Activated B cell treated with CpG ODN at 0.5 μM for 24 hours (primary cell): ENCODE measurements at regions not wholly inside any gene's neighbourhood (a gene's known extent, or its start where the extent isn't known, plus 50 kb on each side); places are given as distances from the start of the nearest gene placed in this dataset.

Experiments used
- ATAC-seq: fragments of 200-7000 bp; cut with Tn5 transposase; one replicate; pipeline ENCODE4 v1.10.0; 2021; ENCODE audit warnings: low read depth, mild to moderate bottlenecking, moderate library complexity
- CTCF ChIA-PET: fragments of 350-600 bp; sonication (Branson Sonifier 250); formaldehyde crosslinking; loops from one replicate; lab custom pipeline; 2021; ENCODE audit warnings: antibody characterized with exemption; lab: Charles Lee
- POLR2A ChIA-PET: fragments of 350-600 bp; sonication (Branson Sonifier 250); formaldehyde crosslinking; loops from one replicate; lab custom pipeline; 2021; ENCODE audit warnings: antibody characterized with exemption; lab: Charles Lee
- DNase-seq: peaks from one replicate; pipeline ENCODE4 v3.0.0; 2022
- H3K27ac Mint-ChIP-seq: one replicate; pipeline ENCODE4 v1.8.0; 2020; ENCODE audit warnings: mixed read lengths
- H3K27me3 Mint-ChIP-seq: one replicate; pipeline ENCODE4 v1.8.0; 2021; ENCODE audit warnings: mixed read lengths
- H3K36me3 Mint-ChIP-seq: one replicate; pipeline ENCODE4 v1.8.0; 2021; ENCODE audit warnings: low read depth, mixed read lengths
- H3K4me1 Mint-ChIP-seq: one replicate; pipeline ENCODE4 v1.8.0; 2021; ENCODE audit warnings: mixed read lengths
- H3K4me3 Mint-ChIP-seq: one replicate; pipeline ENCODE4 v1.8.0; 2020; ENCODE audit warnings: mild to moderate bottlenecking, mixed read lengths
- H3K9me3 Mint-ChIP-seq: one replicate; pipeline ENCODE4 v1.8.0; 2020; ENCODE audit warnings: mixed read lengths
- intact Hi-C: fragments of 100-400 bp; cut with micrococcal nuclease; formaldehyde crosslinking; loops from one replicate; pipeline ENCODE4 v1.15.1; 2024
- TF ChIP-seq, protein P1 (sequence below): fragments of 200-600 bp; IDR thresholded peaks from one replicate; pipeline ENCODE4 v1.8.0; 2022; ENCODE audit warnings: antibody characterized with exemption, mild to moderate bottlenecking

DNA sequence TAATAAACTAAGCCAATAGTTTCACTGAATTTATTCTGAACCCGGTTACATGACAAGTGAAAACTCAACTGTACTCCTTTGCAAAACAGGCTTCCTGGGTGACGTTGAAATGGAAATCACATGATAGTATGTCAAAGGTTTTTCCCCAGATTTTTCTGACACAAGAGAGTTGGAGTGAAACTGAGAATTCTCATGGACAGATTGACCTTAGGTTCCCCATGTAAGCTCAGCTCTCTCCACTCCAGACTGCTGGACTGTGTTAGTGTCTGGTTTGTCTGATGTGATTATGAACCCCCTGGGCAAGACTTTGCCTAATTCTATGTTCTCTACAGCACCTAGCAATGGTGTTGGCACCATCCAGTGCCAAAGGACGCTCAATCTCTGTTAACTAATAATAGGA lies 219.7 kb upstream of the COL8A1 start:
- POLR2A ChIA-PET: no interaction called here
- Mint-ChIP-seq H3K4me3 (no peak overlapping the region), H3K9me3 (peaks cover 2% of the 10 kb centered on the region), H3K4me1 (no peaks in the 10 kb centered on the region), H3K36me3 (no peaks in the 10 kb centered on the region), H3K27me3 (no peaks in the 10 kb centered on the region), H3K27ac (no peak overlapping the region)
- CTCF ChIA-PET: no interaction called here
- DNase-seq (no peak), ATAC-seq (no peak)
- intact Hi-C loops: no loop called here
- TF ChIP-seq, protein P1, sequence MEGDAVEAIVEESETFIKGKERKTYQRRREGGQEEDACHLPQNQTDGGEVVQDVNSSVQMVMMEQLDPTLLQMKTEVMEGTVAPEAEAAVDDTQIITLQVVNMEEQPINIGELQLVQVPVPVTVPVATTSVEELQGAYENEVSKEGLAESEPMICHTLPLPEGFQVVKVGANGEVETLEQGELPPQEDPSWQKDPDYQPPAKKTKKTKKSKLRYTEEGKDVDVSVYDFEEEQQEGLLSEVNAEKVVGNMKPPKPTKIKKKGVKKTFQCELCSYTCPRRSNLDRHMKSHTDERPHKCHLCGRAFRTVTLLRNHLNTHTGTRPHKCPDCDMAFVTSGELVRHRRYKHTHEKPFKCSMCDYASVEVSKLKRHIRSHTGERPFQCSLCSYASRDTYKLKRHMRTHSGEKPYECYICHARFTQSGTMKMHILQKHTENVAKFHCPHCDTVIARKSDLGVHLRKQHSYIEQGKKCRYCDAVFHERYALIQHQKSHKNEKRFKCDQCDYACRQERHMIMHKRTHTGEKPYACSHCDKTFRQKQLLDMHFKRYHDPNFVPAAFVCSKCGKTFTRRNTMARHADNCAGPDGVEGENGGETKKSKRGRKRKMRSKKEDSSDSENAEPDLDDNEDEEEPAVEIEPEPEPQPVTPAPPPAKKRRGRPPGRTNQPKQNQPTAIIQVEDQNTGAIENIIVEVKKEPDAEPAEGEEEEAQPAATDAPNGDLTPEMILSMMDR: no peak

DNA sequence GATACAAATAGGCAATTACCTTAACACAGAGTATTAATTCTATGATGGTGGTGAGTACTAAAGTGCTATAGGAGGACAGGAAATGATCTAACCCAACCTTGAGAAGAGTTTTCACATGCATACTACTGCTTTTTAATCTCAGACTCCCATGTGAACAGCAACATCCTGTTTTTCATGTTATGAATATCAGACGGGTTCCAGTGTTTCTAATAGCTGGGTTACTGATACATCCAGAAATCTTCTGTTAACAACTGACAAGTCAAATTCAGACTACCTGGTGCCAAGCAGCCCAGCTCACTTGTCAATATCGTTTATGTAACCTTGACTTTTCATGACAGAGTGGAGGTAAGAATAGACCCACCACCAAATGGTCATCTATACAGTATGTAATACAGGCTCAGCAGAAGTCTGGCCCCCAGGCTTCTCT lies 220.2 kb upstream of the COL8A1 start:
- H3K36me3 Mint-ChIP-seq: no peaks in the 10 kb centered on the region
- CTCF ChIA-PET: no interaction called here
- H3K27ac Mint-ChIP-seq: no peak overlapping the region
- H3K9me3 Mint-ChIP-seq: peaks cover 4% of the 10 kb centered on the region
- no peak overlapping the region for H3K4me3 Mint-ChIP-seq
- no peak for ATAC-seq
- POLR2A ChIA-PET: no interaction called here
- TF ChIP-seq, protein P1: no peak
- no peaks in the 10 kb centered on the region for H3K27me3 Mint-ChIP-seq
- no peak for DNase-seq
- intact Hi-C loops: no loop called here
- no peaks in the 10 kb centered on the region for H3K4me1 Mint-ChIP-seq

GRCh38 chr3:99413504-99413903 lies 224.9 kb upstream of the COL8A1 start:
- POLR2A ChIA-PET: no interaction called here

DNA sequence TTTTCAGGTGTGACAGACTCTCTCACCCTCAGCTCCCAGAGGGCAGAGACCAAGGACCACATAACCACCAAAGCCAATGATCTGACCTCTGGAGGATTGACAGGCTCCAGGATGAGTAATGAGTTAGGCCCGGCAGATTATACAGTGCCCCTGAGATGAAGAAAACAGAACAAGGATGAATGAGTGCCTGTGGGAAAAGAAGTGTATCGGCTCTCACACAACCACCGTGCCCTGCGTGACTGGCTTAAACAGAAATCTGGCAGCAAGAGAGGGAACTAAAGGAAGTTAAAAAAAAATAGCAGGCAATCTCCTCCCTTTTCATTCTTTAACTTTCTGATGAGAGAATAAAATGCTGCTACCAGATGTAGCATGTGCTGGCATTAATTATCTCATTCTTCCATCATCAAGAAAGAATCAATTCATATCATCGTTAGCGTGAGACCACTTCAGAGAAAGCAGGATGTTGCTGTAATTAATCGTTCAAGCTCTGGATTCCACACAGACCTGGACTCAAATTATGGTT lies 227.5 kb upstream of the COL8A1 start:
- H3K9me3 Mint-ChIP-seq: peaks cover 6% of the 10 kb centered on the region
- intact Hi-C loops: no loop called here
- H3K27me3 Mint-ChIP-seq: no peaks in the 10 kb centered on the region
- H3K4me1 Mint-ChIP-seq: no peaks in the 10 kb centered on the region
- no peak overlapping the region for H3K27ac Mint-ChIP-seq
- ATAC-seq (no peak), DNase-seq (no peak)
- ChIA-PET POLR2A (no interaction called here), CTCF (no interaction called here)
- TF ChIP-seq, protein P1: no peak
- no peak overlapping the region for H3K4me3 Mint-ChIP-seq
- H3K36me3 Mint-ChIP-seq: no peaks in the 10 kb centered on the region

More at GRCh38 chr3:99413504-99413903, 224.9 kb upstream of the COL8A1 start:
- peaks cover 4% of the 10 kb centered on the region for H3K9me3 Mint-ChIP-seq
- no peak overlapping the region for H3K4me3 Mint-ChIP-seq
- DNase-seq (no peak), ATAC-seq (no peak)
- no peaks in the 10 kb centered on the region for H3K36me3 Mint-ChIP-seq
- CTCF ChIA-PET: no interaction called here
- no peaks in the 10 kb centered on the region for H3K27me3 Mint-ChIP-seq
- TF ChIP-seq, protein P1: no peak
- H3K27ac Mint-ChIP-seq: no peak overlapping the region
- no peaks in the 10 kb centered on the region for H3K4me1 Mint-ChIP-seq
- intact Hi-C loops: no loop called here

DNA sequence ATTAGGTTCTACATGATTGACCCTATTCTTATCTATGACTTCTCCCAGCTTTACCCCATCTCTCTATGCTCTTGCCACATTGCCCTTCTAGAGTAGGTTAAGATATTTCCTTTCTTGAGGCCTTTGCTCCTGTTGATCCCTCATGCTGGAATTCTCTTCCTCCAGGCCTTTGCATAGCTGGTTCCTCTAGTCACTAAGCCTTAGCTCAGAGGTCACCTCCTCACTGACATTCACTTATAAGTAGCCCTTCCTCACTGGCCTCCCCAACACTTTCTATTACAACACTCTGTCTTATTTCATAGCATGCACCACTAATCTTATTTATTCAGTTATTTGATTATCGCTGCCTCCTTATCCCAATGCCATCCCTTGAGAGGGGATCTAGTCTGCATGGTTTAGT lies 228.4 kb upstream of the COL8A1 start:
- Mint-ChIP-seq H3K4me1 (no peaks in the 10 kb centered on the region), H3K27ac (no peak overlapping the region), H3K4me3 (no peak overlapping the region), H3K27me3 (no peaks in the 10 kb centered on the region), H3K9me3 (peaks cover 5% of the 10 kb centered on the region), H3K36me3 (no peaks in the 10 kb centered on the region)
- CTCF ChIA-PET: no interaction called here
- intact Hi-C loops: no loop called here
- POLR2A ChIA-PET: no interaction called here
- TF ChIP-seq, protein P1: no peak
- ATAC-seq: no peak
- no peak for DNase-seq
